ENCODE measurements at regions not wholly inside any gene's neighbourhood (a gene's known extent, or its start where the extent isn't known, plus 50 kb on each side); places are given as distances from the start of the nearest gene placed in this dataset.
A peak's percentile ranks its signal among the peaks of the same experiment; 100 is the strongest.

GRCh38 chr9:32247168-32247567 is 137.3 kb upstream of the ACO1 start:
- H3K36me3 ChIP-seq, result no peaks in the 10 kb centered on the region
- H3K27ac ChIP-seq, result no peak overlapping the region
- TF ChIP-seq CTCF (IDR thresholded peaks at IDR 0.05) (no peak), POLR2A (IDR thresholded peaks at IDR 0.05) (no peak), POLR2AphosphoS5 (IDR thresholded peaks at IDR 0.05) (no peak), EP300 (IDR thresholded peaks at IDR 0.05) (no peak)
- H3K9me3 ChIP-seq, result no peaks in the 10 kb centered on the region
- H3K4me1 ChIP-seq, result peaks cover 0 to 10% (median 0%) of the 10 kb centered on the region in 4 donors
- WGBS, 2 donors, result 82 to 84% methylated on average over 3 of the region's 3 CpGs
- DNase-seq, result no peak
- H3K27me3 ChIP-seq, result no peaks in the 10 kb centered on the region
- no peak overlapping the region for H3K4me3 ChIP-seq
- intact Hi-C loops (cut with DNase I), result no loop called here

GRCh38 chr9:32248189-32248712 is 136.2 kb upstream of the ACO1 start:
- no peak for DNase-seq
- H3K36me3 ChIP-seq, result no peaks in the 10 kb centered on the region
- H3K27me3 ChIP-seq, result no peaks in the 10 kb centered on the region
- no peaks in the 10 kb centered on the region for H3K9me3 ChIP-seq
- H3K27ac ChIP-seq, result no peak overlapping the region
- intact Hi-C loops (cut with DNase I), result no loop called here
- TF ChIP-seq CTCF (IDR thresholded peaks at IDR 0.05), result no peak
- no peak for TF ChIP-seq POLR2AphosphoS5 (IDR thresholded peaks at IDR 0.05)
- TF ChIP-seq POLR2A (IDR thresholded peaks at IDR 0.05), result no peak
- TF ChIP-seq EP300 (IDR thresholded peaks at IDR 0.05), result no peak
- 16 to 74% methylated on average over 2 of the region's 2 CpGs for WGBS, 2 donors
- H3K4me1 ChIP-seq, result peaks cover 0 to 10% (median 0%) of the 10 kb centered on the region in 4 donors
- H3K4me3 ChIP-seq, result no peak overlapping the region

- DNase-seq, result peak; percentile 64
Measured at GRCh38 chr9:32251539-32251938, 132.9 kb upstream of the ACO1 start.

GRCh38 chr9:32253731-32254130 is 130.7 kb upstream of the ACO1 start:
- Histone ChIP-seq H3K4me1 (peaks cover 0 to 10% (median 0%) of the 10 kb centered on the region in 4 donors), H3K36me3 (no peaks in the 10 kb centered on the region), H3K9me3 (no peaks in the 10 kb centered on the region), H3K27ac (no peak overlapping the region), H3K27me3 (no peaks in the 10 kb centered on the region), H3K4me3 (no peak overlapping the region)
- 44 to 53% methylated on average over 1 of the region's 1 CpG for WGBS, 2 donors
- DNase-seq, result no peak
- TF ChIP-seq CTCF (IDR thresholded peaks at IDR 0.05) (no peak), EP300 (IDR thresholded peaks at IDR 0.05) (no peak), POLR2AphosphoS5 (IDR thresholded peaks at IDR 0.05) (no peak), POLR2A (IDR thresholded peaks at IDR 0.05) (no peak)
- intact Hi-C loops (cut with DNase I), result no loop called here

More at GRCh38 chr9:32251539-32251938, 132.9 kb upstream of the ACO1 start:
- no peaks in the 10 kb centered on the region for H3K9me3 ChIP-seq
- no peaks in the 10 kb centered on the region for H3K27me3 ChIP-seq
- no peak overlapping the region for H3K27ac ChIP-seq
- intact Hi-C loops (cut with DNase I), result no loop called here
- TF ChIP-seq EP300 (IDR thresholded peaks at IDR 0.05), result no peak
- TF ChIP-seq CTCF (IDR thresholded peaks at IDR 0.05), result peak in 3 of 4 experiments; percentile 25 to 63 (median 44)
- peak in 1 of 4 donors; percentile 28 for TF ChIP-seq POLR2AphosphoS5 (IDR thresholded peaks at IDR 0.05)
- no peak for TF ChIP-seq POLR2A (IDR thresholded peaks at IDR 0.05)
- H3K4me3 ChIP-seq, result no peak overlapping the region
- peaks cover 0 to 10% (median 0%) of the 10 kb centered on the region in 4 donors for H3K4me1 ChIP-seq
- 2 to 9% methylated on average over 5 of the region's 5 CpGs for WGBS, 2 donors
- no peaks in the 10 kb centered on the region for H3K36me3 ChIP-seq

DNA sequence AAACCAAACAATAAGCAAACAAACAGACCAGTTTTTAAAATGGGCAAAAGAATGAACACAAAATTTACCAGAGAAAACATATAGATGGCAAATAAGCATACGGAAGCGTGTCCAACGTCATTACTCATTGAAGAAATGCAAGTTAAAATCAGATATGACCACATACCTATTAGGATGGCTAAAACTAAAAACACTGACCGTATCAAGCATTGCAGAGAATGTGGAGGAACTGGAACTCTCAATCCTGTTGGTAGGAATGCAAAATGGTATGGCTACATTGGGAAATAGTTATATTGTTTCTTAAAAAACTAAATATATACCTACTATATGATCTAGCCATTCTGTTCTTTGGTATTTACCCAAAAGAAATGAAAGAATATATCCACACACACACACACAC is 129.4 kb upstream of the ACO1 start:
- 90 to 91% methylated on average over 4 of the region's 4 CpGs for WGBS, 2 donors
- Histone ChIP-seq H3K9me3 (no peaks in the 10 kb centered on the region), H3K4me3 (no peak overlapping the region), H3K36me3 (no peaks in the 10 kb centered on the region), H3K27ac (no peak overlapping the region), H3K4me1 (peaks cover 0 to 10% (median 0%) of the 10 kb centered on the region in 4 donors), H3K27me3 (no peaks in the 10 kb centered on the region)
- no peak for DNase-seq
- intact Hi-C loops (cut with DNase I), result no loop called here
- no peak for TF ChIP-seq CTCF (IDR thresholded peaks at IDR 0.05)
- no peak for TF ChIP-seq EP300 (IDR thresholded peaks at IDR 0.05)
- TF ChIP-seq POLR2A (IDR thresholded peaks at IDR 0.05), result no peak
- TF ChIP-seq POLR2AphosphoS5 (IDR thresholded peaks at IDR 0.05), result no peak

Data from sigmoid colon (tissue), 6 donors.